GM12875 (cell line): ENCODE measurements at regions not wholly inside any gene's neighbourhood (a gene's known extent, or its start where the extent isn't known, plus 50 kb on each side); places are given as distances from the start of the nearest gene placed in this dataset.

Experiments used
- H3K4me3 ChIP-seq: one replicate; pipeline ENCODE4 v1.5.1; 2011; ENCODE audit warnings: low read depth, low read length, control low read depth
- CTCF ChIP-seq: IDR thresholded peaks from 2 replicates; pipeline ENCODE4 v1.5.1; 2011; ENCODE audit warnings: low read depth, mild to moderate bottlenecking, control low read depth, inconsistent platforms, low read length, moderate library complexity, borderline replicate concordance; ENCODE audit not compliant: insufficient read depth

GRCh38 chr3:124269619-124270018, 277.7 kb upstream of the ROPN1 start:
- no peak for TF ChIP-seq CTCF
- no peak overlapping the region for H3K4me3 ChIP-seq

GRCh38 chr3:124272605-124273151, 280.8 kb upstream of the ROPN1 start:
- no peak overlapping the region for H3K4me3 ChIP-seq
- no peak for TF ChIP-seq CTCF

GRCh38 chr3:124273651-124274050, 281.7 kb upstream of the ROPN1 start:
- TF ChIP-seq CTCF, result no peak
- H3K4me3 ChIP-seq, result no peak overlapping the region

- H3K4me3 ChIP-seq, result no peak overlapping the region
- no peak for TF ChIP-seq CTCF
Observed at GRCh38 chr3:124274051-124274450, 282.1 kb upstream of the ROPN1 start.

GRCh38 chr3:124275412-124275811, 283.5 kb upstream of the ROPN1 start:
- TF ChIP-seq CTCF, result no peak
- H3K4me3 ChIP-seq, result no peak overlapping the region

- no peak overlapping the region for H3K4me3 ChIP-seq
- no peak for TF ChIP-seq CTCF
Observed at GRCh38 chr3:124276133-124276532, 284.2 kb upstream of the ROPN1 start.

GRCh38 chr3:124276539-124277143, 284.7 kb upstream of the ROPN1 start:
- no peak for TF ChIP-seq CTCF
- H3K4me3 ChIP-seq, result no peak overlapping the region
